HG02571 (cell line): ENCODE measurements at regions not wholly inside any gene's neighbourhood (a gene's known extent, or its start where the extent isn't known, plus 50 kb on each side); places are given as distances from the start of the nearest gene placed in this dataset.

ENCODE experiments used
- ATAC-seq: cut with Tn5 transposase; IDR thresholded peaks from one replicate; pipeline ENCODE4 v1.9.1; 2021; ENCODE audit warnings: mild to moderate bottlenecking, moderate library complexity; ENCODE audit not compliant: unreplicated experiment

DNA sequence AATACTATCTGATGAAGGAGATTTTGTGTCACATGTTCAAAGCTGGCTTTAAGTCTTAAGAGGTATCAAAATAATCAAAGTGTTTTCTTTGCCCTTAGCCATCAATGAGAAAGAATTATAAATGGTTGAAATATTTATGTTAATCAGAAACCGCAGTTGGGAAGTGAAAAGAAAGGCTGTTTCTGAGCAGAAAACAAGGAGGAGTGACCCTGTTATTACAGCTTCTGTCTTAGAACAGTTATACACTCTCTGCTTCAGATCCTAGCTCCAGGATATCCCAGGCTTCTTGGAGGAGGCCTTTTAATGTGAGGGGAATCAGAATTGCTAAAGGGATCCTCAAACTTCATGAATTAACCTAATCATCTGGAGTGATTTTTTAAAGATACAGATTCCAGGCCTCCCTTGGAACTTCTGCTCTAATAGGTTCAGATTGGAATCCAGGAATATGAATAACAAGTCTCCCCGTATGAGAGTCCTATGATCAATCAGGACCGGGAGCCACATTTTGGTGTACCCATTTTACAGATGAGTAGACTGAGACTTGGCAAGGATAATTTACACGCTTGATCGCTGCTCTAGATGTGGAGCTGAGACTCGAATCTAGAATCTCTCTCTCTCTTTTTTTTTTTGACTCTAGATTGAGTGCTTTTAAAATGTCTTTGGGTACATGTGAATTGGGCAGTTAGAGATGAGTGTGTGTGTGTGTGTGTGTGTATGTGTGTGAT lies 50.8 kb upstream of the JAG1 start:
- no peak for ATAC-seq

DNA sequence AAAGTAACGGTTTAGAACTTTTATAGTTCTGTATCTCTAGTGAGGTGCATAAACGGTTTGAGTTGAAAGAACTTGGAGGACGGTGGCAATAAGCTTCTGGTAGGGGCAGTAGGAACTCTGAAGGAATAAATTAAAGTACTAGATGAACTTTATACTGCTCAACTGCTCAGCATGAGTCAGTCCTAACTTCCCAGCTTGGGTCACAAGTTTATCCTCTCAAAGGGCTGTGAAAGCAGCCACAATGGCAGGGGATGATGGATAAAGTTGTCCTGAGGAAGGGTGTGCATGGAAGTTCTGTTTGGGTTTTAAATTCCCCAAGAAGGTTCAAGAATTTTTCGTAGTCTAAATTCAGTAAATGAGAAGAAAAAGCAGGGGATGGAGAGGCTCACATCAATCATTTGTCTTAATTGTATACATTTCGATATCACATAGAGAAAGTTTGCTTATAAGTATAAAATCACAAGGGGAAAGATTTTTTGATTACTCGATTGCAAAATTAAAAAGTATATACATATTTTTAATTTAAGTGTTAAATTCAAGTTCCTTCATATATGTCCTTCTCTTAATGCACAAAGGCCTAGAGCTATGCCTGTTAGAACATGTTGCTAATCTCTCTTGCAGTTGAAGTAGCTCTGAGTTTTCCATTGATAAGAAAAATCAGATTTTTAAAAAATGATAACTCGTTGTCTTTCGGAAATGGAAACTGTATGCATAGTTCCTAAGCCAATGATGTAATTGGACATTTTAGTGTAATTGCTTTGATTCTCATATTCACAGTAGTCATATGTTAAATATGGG lies 55.3 kb upstream of the JAG1 start:
- no peak for ATAC-seq

DNA sequence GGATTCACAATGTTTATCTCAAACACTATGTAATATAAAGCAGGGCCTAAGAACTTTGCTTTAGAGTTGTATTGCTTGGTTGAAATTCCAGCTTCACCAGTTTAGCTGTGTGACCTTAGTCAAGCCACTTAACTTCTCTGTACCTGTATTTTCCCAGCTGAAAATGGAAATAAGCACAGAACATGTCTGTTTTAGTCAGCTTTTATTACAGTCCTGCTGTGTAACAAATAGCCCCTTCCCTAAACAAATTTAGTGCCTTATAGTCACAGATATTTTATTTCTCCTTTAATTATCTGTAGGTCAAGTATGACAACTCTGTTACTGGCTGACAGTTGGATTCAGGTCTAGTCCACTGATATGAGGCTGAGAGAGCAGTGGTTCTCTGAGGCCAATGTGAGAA lies 56.0 kb upstream of the JAG1 start:
- no peak for ATAC-seq

DNA sequence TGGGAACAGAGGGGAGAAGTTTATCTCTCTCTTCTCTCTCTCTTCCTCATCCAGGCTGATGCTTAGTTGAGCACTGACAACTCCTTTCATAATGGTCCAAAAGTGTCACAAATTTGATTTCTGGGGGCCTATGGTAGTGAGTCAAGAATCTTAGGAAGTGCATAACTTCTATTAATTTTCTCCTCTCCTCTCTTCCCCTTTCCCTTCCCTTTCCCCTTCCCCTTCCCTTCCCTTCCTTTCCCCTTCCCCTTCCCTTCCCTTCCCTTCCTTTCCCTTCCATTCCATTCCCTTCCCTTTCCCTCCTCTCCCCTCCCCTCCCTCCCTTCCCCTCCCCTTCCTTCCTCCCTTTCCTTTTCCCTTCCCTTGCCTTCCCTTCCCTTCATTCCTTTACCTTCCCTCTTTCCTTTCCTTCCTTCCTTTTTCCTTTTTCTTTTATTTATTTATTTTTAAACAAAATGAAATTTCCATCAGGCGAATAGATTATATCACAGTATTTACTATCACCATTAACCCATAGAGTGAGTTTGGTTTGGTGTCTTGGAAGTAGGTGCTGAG lies 56.9 kb upstream of the JAG1 start:
- no peak for ATAC-seq

DNA sequence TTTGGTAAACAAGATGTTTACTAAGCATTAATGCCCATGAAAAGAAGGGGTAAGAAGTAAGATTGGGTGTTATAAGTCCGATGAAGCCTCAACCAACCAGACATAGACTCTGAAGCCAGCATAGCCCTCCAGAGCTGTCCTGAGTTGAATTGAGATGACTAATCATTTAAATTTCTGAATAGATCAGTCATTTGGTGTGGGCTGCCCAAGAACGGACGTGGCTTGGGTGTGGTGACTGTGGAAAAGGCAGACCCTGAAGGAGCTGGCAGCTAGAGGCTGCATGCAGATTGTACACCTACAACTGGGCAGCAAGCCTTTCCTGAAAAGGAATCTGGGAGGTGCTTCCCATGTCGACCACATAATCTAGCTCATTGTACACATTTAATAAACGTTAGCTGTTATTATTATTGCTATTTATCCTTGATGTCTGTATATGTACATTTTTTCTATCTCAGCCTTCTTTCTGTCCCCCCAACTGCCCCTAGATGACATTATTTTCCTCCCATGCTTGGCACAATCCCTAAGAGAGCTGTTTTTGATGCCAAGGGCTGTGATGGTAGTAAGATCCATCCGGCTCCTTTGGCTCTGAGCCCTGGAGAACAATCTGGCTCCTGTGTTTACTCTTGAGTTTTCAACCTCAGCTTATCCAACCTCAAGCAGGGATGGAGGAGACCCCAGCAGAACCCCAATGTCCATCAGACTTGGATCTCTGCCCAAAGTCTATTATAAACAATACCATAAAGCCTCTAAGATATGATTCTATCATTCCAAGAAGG lies 57.6 kb upstream of the JAG1 start:
- ATAC-seq, result no peak

DNA sequence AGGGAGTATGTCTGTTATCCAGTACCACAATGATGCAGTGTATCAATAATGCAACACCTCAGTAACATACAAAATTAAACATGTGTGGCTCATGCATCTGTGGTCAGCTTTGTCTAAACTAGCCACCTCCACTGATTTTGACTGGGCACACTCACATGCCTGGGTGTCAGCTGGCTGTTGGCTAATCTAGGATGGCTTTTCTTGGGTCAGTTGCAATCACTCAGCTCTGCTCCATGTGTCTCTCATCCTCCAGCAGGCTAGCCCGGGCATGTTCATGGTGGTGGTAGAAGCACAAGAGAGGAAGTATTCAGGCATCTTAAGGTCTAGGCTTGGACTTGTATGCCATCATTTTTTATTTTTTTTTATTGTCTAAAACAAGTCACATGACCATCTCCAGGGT lies 59.3 kb upstream of the JAG1 start:
- ATAC-seq, result no peak

DNA sequence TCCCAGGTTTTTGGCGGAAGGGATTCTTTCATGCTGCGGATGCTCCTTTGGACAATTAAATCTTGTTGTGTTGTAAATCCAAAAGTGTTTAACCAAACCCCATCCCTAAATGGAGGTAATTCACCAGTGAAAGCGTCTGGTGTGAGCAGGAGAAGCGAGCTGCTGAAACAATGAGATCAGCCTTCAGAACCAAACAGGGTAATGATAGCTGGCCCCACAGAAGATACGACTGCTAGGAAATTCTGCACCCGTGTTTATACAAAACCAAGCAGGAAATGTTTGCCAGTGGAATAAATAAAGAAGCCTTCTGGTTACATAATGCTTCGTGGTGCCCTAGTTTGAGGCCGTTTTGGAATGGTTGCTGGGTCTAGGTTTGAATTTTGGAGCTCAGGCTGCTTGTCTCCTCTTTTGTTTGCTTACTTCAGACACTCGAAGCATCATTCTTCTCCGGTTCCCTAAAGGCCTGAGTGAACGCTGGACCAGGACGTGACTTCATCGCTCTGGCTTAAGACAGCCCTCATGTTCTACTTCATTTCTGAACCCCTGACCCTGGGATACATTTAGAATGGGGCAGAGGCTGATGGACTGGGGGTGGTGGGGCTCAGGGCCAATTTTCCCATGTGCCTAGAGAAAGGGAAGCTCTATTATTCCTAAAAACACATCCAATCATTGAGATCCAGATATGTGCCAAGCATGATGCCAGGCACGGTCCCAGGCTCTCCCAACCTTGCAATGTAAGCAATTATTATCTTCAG lies 61.6 kb upstream of the JAG1 start:
- ATAC-seq, result no peak

DNA sequence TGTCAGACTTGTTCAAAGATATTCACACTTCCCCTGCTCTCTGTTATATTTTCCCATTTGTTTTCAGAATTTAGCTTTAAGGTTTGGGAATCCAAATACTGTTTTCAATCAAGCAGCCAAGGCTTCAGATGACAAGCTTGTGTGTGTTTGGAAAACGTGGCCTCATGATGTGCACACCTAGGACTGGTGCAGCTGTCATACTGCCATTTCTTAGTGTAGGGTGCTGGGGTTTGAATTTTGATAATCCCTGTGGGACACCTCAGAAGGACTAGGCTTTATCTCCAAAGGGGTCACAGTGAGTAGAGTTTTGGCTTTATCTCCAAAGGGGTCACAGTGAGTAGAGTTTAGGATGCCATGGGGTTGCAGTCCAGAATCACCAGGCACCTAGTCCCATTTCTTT lies 65.3 kb upstream of the JAG1 start:
- ATAC-seq, result no peak

DNA sequence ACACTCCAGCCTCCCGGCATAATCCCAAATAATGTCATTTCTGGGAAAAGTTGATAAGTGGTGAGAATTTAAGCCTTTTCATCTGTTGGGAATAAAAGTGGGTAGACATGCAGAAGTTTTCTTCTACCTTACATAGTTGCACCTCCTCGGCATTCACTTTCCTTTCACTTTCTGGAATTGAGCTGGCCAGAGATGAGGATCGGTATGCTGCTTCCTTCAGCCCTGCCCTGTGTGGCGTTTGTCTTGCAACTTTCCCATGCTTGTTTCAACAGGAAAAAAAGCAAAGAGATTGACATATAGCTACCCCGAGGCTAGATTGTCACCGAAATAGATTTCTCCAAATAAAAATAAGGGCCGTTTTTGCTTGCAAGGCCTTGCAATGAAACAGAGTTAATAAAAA lies 65.8 kb upstream of the JAG1 start:
- ATAC-seq, result no peak

DNA sequence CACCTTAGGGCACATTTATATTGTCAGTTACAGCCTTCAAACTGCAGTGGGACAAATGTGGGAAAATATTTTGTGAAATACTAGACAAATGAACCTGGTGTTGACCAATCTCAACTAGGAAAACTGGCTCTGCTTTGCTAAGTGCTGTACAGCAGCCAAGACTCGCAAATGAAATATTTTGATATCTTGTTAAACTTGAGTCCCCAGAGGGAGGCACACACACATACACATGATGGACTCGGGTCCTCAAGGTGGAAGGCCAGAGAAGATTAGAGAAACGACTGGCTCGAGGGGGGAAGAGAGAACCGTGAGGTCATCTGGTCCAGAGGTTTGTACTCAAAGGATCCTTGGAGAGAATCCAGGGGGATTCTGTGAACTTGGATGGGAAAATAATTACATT lies 67.3 kb upstream of the JAG1 start:
- no peak for ATAC-seq

DNA sequence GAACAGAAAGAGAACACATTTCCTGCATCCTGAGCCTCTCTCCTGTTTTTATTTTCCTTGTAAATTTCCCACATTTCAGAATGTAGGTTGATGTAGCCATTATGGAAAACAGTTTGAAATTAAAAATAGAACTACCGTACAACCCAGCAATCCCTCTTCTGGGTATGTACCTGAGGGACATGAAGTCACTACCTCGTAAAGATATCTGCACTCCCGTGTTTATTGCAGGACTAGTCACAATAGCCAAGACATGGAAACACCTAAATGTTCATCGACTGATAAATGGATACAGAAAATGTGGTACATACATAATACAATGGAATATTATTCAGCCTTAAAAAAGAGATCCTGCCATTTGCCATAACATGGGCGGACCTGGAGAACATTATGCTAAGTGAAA lies 72.0 kb upstream of the JAG1 start:
- ATAC-seq, result no peak

DNA sequence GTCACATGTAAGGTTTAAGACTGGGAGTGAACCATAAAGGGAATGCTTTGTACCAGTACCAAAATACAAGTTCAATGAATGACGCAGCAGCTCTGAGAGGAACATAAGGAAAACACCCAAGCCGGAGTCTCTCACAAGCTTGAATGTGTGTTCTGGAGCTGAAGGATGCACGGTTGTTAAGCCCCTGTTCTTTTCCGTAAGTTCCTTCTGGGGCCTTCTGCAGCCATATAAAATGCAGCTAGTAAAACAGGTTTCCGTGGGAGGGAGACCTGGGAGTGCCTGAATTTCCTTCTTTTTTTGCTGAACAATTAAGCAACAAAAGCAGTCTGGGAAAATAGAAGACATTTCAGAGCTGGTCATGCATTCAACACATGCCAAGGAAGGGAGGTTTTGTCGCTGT lies 73.2 kb upstream of the JAG1 start:
- ATAC-seq, result no peak

DNA sequence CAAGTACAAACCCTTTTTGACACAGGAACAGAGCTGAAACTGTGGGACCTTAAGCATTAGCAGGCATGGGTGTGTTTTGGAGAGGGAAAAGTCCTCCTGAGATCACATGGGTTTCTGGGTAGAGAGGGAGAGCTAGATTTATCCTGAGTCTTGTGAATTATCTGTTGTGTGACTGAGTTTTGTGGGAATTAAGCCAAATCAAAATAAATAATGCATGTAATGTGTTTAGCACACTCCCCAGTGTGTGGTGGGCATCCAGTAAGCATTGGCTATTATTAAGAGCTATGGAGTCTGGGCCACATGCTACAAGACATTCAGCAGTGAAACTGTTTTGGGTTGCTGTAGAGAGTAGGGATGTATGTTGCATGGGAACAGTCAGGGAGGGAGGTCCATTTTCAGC lies 75.3 kb upstream of the JAG1 start:
- ATAC-seq, result no peak

DNA sequence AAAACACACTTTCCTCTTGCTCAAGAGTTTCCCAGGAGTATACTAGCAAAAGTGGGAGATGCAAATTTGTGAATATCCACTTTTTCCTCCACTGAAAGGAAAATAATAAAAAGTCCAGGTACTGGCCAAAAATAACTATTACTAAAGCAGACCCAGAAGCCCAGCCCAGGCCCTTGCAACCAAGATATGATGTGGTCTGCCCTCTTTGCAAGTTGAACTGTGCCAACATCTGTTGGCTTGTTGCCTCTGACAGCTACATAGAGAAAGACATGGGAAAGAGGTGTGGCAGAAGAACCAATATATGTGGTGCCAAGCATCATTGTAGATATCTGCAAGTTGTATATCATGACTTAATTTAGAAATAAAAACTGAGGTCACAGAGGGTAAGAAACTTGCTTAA lies 78.4 kb upstream of the JAG1 start:
- no peak for ATAC-seq

DNA sequence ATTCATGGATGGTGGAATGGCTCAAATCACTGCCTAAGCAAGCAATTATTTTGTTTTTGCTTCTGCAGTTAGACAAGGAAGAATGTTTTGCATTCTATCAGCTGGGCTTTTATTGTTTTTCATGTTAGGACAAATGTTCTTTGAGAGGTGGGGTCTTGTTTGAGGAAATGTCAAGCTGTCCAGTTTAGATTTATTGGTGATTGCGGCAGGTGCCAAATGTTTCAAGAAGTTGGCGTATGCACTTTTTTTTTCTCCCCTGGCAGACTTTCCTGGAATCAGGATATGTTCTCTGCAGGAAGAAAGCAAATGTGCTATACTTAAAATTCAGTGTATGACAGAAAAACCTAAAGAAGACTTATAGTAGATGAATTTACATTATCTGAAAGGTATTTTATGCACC lies 81.0 kb upstream of the JAG1 start:
- ATAC-seq, result no peak

DNA sequence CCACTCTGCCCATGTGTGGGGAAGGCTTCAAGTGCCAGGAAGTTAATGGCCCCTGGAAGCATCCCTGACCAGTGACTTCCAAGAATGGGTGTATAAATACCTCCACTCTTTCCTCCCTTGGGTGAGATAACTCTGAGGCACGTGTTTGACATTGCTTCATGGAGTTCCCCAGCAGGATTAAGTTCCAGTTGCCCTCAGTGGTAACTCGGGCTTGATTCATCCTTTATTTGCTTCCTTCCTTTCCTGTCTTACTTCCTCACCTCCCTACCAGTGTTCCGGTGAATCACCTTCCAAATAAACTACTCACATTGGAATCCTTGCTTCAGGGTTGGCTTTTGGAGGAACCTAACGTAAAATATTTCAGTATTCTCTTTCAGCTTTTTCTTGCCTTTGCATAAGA lies 84.6 kb upstream of the JAG1 start:
- no peak for ATAC-seq

DNA sequence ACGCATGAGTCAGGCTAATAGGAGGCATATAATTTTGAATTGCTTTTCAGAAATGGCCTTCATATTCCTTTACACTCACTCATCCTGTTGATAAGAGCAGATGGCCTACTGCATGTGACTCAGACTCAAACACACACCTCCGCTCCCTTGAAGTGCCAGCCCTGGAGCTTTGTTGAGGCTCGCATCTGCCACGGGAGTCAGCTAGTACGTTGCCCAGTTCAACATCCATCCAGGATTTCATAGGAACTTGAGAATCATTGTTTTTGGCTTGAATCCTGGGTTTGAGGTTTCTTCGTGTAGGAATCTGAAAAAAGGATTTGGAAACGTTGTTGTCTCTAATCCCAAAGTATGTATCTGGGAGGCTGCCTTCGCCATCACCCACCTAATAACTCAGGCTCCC lies 87.4 kb upstream of the JAG1 start:
- ATAC-seq, result no peak

DNA sequence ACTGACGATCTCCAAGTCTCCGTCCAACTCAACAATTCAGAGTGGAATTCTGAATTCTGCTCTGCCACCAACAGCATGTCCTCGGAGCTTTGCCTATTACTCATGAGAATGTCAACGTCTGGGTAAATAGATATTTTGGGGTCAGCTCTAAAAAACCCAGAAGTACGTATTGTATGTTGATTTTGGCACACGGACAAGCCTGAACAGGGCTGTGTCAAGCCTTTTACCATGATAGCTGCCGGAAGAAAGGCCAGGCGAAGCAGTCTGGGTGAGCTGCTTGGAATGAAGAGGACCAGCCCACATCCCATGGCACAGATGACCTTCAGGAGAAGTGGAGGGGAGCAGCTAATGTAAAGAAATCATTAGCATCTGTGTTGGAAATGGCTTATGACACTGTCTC lies 88.0 kb upstream of the JAG1 start:
- no peak for ATAC-seq

DNA sequence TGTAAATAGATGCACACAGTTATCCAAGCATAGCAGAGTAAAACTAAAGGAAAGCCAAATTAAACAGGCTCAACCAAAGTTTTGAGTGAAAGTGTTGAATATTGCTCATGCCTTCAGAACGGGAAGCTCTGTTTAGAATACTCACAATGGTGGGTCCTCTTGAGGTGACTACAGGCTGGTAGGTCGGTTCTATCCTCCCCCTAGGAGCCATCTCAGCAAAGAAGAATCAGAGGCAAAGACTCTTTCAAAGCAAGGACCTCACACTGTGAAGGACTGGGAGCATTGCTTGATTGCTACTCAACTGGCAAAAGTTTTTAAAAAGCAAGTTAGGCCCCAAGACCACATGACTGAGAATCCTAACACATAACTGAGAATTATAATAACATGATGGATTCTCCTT lies 88.4 kb upstream of the JAG1 start:
- ATAC-seq, result no peak

DNA sequence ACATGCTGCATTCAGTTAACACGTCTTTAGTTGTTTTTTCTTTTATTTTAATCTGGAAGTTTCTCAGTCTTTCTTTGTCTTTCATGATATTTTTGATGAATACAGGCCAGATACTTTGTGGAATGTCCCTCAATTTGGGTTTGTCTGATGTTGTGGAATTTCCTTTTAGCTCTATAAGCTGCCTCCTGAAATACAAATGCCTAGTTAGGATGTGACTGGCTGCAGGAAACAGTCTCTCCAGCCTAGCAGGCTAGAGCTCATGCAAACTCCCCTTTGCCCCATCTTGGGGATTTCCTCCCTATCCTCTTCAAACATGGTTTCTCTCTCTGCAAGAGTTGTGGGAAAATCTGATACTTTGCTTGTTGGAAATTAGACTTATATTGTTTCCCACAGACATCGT lies 89.3 kb upstream of the JAG1 start:
- no peak for ATAC-seq

DNA sequence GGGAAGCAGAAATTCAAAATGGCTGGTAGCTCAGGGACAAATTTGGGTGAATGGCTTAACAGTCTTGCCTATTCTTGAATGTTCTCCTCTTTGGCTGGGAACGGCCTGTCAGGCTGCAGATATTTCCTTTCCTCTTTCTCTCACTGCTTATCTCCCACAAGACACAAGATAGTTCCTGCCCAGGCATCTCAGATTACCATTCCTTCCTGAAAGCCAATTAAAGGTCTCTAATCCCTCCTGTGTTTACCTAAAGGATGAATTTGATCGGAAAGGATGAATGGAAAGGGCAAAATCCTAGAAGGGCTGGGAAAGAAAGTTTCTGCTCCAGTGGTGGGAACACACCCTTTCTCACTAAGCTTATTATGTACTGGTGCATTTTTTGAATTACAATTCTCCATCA lies 95.9 kb upstream of the JAG1 start:
- ATAC-seq, result no peak
